H1 (cell line): ENCODE measurements at regions not wholly inside any gene's neighbourhood (a gene's known extent, or its start where the extent isn't known, plus 50 kb on each side); places are given as distances from the start of the nearest gene placed in this dataset.

ENCODE experiments used
- CTCF ChIA-PET: fragments of 300-600 bp; sonication (Branson Sonifier 250); formaldehyde crosslinking; loops from one replicate; lab custom pipeline; 2021; ENCODE audit not compliant: partially characterized antibody; lab: Charles Lee
- POLR2A ChIA-PET: fragments of 300-600 bp; sonication (Branson Sonifier 250); formaldehyde crosslinking; loops from one replicate; lab custom pipeline; 2021; ENCODE audit warnings: inconsistent platforms; ENCODE audit not compliant: partially characterized antibody; lab: Charles Lee
- DNase-seq, 2 experiments: peaks; one replicate each; pipeline versions ENCODE4 v3.0.0 to v3.0.0-alpha.2; 2010 to 2022; ENCODE audit warnings: low spot score in 2 of 2, low read depth in 1 of 2, mixed read lengths in 1 of 2
- FAIRE-seq: peaks from 2 replicates; lab custom pipeline; 2011; peaks lifted over from hg19 to GRCh38; lab: Jason Lieb, UNC
- H2AFZ ChIP-seq: 2 replicates; pipeline ENCODE4 v1.8.1; 2012; ENCODE audit warnings: low read length, inconsistent platforms
- H2AK5ac ChIP-seq: 2 replicates; pipeline ENCODE4 v1.6.1; 2013; ENCODE audit warnings: low read depth, low read length
- H2BK120ac ChIP-seq: replicated peaks from 2 replicates; pipeline ENCODE3; 2013; ENCODE audit warnings: low read depth, low read length, inconsistent platforms
- H2BK12ac ChIP-seq: 2 replicates; pipeline ENCODE4 v1.6.1; 2013; ENCODE audit warnings: low read depth, low read length
- H2BK15ac ChIP-seq: 2 replicates; pipeline ENCODE4 v1.6.1; 2013; ENCODE audit warnings: low read length
- H2BK20ac ChIP-seq: 2 replicates; pipeline ENCODE4 v1.6.1; 2013; ENCODE audit warnings: low read length
- H2BK5ac ChIP-seq: 2 replicates; pipeline ENCODE4 v1.6.1; 2013; ENCODE audit warnings: low read depth, low read length
- H3K14ac ChIP-seq: 2 replicates; pipeline ENCODE4 v1.6.1; 2013; ENCODE audit warnings: inconsistent platforms; ENCODE audit not compliant: insufficient read length
- H3K18ac ChIP-seq: 2 replicates; pipeline ENCODE4 v1.6.1; 2013; ENCODE audit warnings: low read length; ENCODE audit errors: extremely low read depth
- H3K23ac ChIP-seq: 2 replicates; pipeline ENCODE4 v1.6.1; 2013; ENCODE audit warnings: inconsistent platforms; ENCODE audit not compliant: insufficient read length
- H3K23me2 ChIP-seq: 2 replicates; pipeline ENCODE4 v1.6.1; 2013; ENCODE audit warnings: low read depth, low read length
- H3K27ac ChIP-seq: 2 replicates; pipeline ENCODE4 v1.6.1; 2011; ENCODE audit warnings: low read depth, low read length, inconsistent platforms
- H3K27me3 ChIP-seq, 4 experiments: replicated peaks in 1 of 4; 1 replicate in 1 of 4; 2 replicates in 3 of 4; pipeline versions ENCODE4 v1.6.1 to v1.8.1; 2011 to 2013; ENCODE audit warnings: low read length in 3 of 4, mild to moderate bottlenecking in 3 of 4, inconsistent platforms in 2 of 4, mixed read lengths in 2 of 4, moderate library complexity in 1 of 4; ENCODE audit not compliant: control insufficient read depth in 3 of 4, insufficient read depth in 3 of 4; ENCODE audit errors: extremely low read depth in 1 of 4
- H3K36me3 ChIP-seq, 4 experiments: 2 replicates each; pipeline versions ENCODE4 v1.6.1 to v1.8.1; 2011 to 2013; ENCODE audit warnings: mild to moderate bottlenecking in 4 of 4, low read length in 3 of 4, moderate library complexity in 2 of 4, control low read depth in 1 of 4, inconsistent platforms in 1 of 4; ENCODE audit not compliant: insufficient read depth in 4 of 4, control insufficient read depth in 2 of 4
- H3K4ac ChIP-seq: replicated peaks from 2 replicates; pipeline ENCODE3; 2013; ENCODE audit warnings: low read length, low read depth, mixed read lengths, inconsistent platforms; ENCODE audit not compliant: insufficient read length
- H3K4me1 ChIP-seq, 4 experiments: replicated peaks in 1 of 4; 1 replicate in 1 of 4; 2 replicates in 3 of 4; pipeline versions ENCODE4 v1.6.1 to v1.8.1; 2011 to 2013; ENCODE audit warnings: low read length in 3 of 4, inconsistent platforms in 2 of 4, mixed read lengths in 1 of 4; ENCODE audit not compliant: insufficient read depth in 4 of 4, control insufficient read depth in 3 of 4
- H3K4me2 ChIP-seq, 2 experiments: 2 replicates each; pipeline versions ENCODE4 v1.6.1 to v1.8.1; 2011 to 2013; ENCODE audit warnings: low read depth in 2 of 2, low read length in 2 of 2, control low read depth in 1 of 2, inconsistent platforms in 1 of 2, mild to moderate bottlenecking in 1 of 2; ENCODE audit not compliant: insufficient read depth in 1 of 2
- H3K4me3 ChIP-seq, 4 experiments: fragments of 200-600, 300-600 bp in 1 of 4; sonication (generic), shearing (Covaris generic), sonication (Bioruptor Twin) in 1 of 4; 2 replicates each; pipeline versions ENCODE4 v1.5.1 to v1.8.1; 2011 to 2016; ENCODE audit warnings: low read length in 4 of 4, low read depth in 3 of 4, control low read depth in 2 of 4, inconsistent platforms in 2 of 4, mild to moderate bottlenecking in 2 of 4, mixed read lengths in 1 of 4, moderate library complexity in 1 of 4; ENCODE audit not compliant: insufficient read depth in 2 of 4; ENCODE audit errors: extremely low read depth in 1 of 4
- H3K56ac ChIP-seq: replicated peaks from 2 replicates; pipeline ENCODE3; 2013; ENCODE audit warnings: low read depth, mild to moderate bottlenecking, mixed read lengths, low read length, inconsistent platforms; ENCODE audit not compliant: insufficient read length
- H3K79me1 ChIP-seq: 2 replicates; pipeline ENCODE4 v1.6.1; 2013; ENCODE audit warnings: low read depth, low read length, control low read depth
- H3K79me2 ChIP-seq, 2 experiments: 2 replicates each; pipeline versions ENCODE4 v1.6.1 to v1.8.1; 2012 to 2013; ENCODE audit warnings: low read length in 2 of 2, mild to moderate bottlenecking in 2 of 2, inconsistent platforms in 1 of 2; ENCODE audit not compliant: insufficient read depth in 2 of 2, control insufficient read depth in 1 of 2
- H3K9ac ChIP-seq, 4 experiments: replicated peaks in 1 of 4; 1 replicate in 1 of 4; 2 replicates in 3 of 4; pipeline versions ENCODE4 v1.6.1 to v1.8.1; 2011 to 2013; ENCODE audit warnings: low read depth in 3 of 4, low read length in 3 of 4, control low read depth in 2 of 4, mild to moderate bottlenecking in 2 of 4, moderate library complexity in 2 of 4, inconsistent platforms in 1 of 4; ENCODE audit errors: extremely low read depth in 1 of 4
- H3K9me3 ChIP-seq, 2 experiments: 2 replicates each; pipeline versions ENCODE4 v1.6.1 to v1.8.1; 2012 to 2013; ENCODE audit warnings: mild to moderate bottlenecking in 2 of 2, moderate library complexity in 2 of 2, control low read depth in 1 of 2, inconsistent platforms in 1 of 2, low read depth in 1 of 2, low read length in 1 of 2, mixed read lengths in 1 of 2; ENCODE audit not compliant: insufficient read depth in 2 of 2
- H4K20me1 ChIP-seq, 2 experiments: replicated peaks in 1 of 2; 2 replicates each; pipeline versions ENCODE3 to v1.8.1; 2011 to 2013; ENCODE audit warnings: inconsistent platforms in 2 of 2, low read length in 2 of 2, mild to moderate bottlenecking in 1 of 2; ENCODE audit not compliant: insufficient read depth in 2 of 2, control insufficient read depth in 1 of 2
- H4K5ac ChIP-seq: 2 replicates; pipeline ENCODE4 v1.6.1; 2013; ENCODE audit warnings: low read length, low read depth, mixed read lengths, inconsistent platforms; ENCODE audit not compliant: insufficient read length
- H4K8ac ChIP-seq: 2 replicates; pipeline ENCODE4 v1.8.0; 2013; ENCODE audit warnings: mild to moderate bottlenecking, moderate library complexity, low read length, inconsistent platforms; ENCODE audit not compliant: insufficient read depth; ENCODE audit errors: extremely low read depth
- H4K91ac ChIP-seq: replicated peaks from 2 replicates; pipeline ENCODE3; 2013; ENCODE audit warnings: low read length, mixed read lengths, inconsistent platforms; ENCODE audit not compliant: insufficient read length
- GABPA ChIP-seq: IDR thresholded peaks from 2 replicates; pipeline ENCODE4 v1.6.1; 2011; ENCODE audit warnings: mild to moderate bottlenecking, low read length, moderate library complexity, borderline replicate concordance; ENCODE audit not compliant: insufficient read depth
- POU5F1 ChIP-seq: IDR thresholded peaks from 2 replicates; pipeline ENCODE4 v1.6.1; 2011; ENCODE audit warnings: low read depth, mild to moderate bottlenecking, low read length, moderate library complexity
- SIRT6 ChIP-seq: IDR thresholded peaks from one replicate; pipeline ENCODE4 v1.7.1; 2012; ENCODE audit warnings: low read length, inconsistent platforms
- SIX5 ChIP-seq: IDR thresholded peaks from 2 replicates; pipeline ENCODE4 v1.6.1; 2011; ENCODE audit warnings: mild to moderate bottlenecking, low read depth, low read length
- SP1 ChIP-seq: IDR thresholded peaks from 2 replicates; pipeline ENCODE4 v1.6.1; 2011; ENCODE audit warnings: low read depth, low read length
- TEAD4 ChIP-seq: IDR thresholded peaks from 2 replicates; pipeline ENCODE4 v1.6.1; 2012; ENCODE audit warnings: low read depth, low read length, inconsistent platforms, mixed read lengths
- WGBS, 2 experiments: shearing (Covaris generic) in 1 of 2; methylation state at CpG; one replicate each; pipeline versions ENCODE4 v1.1.6 to v1.1.7; 2013 to 2015; ENCODE audit warnings: low lambda C conversion rate in 2 of 2, mixed read lengths in 2 of 2, inconsistent platforms in 1 of 2, low coverage in 1 of 2, missing lambda C conversion rate in 1 of 2; ENCODE audit not compliant: insufficient replicate concordance in 2 of 2, insufficient coverage in 1 of 2, insufficient read length in 1 of 2; ENCODE audit errors: extremely low coverage in 1 of 2, missing lambda C conversion rate in 1 of 2; 5-methylcytosine and 5-hydroxymethylcytosine counted together

GRCh38 chr7:114363292-114363691, 51.3 kb upstream of the FOXP2 start:
- H3K79me2 ChIP-seq, result no peaks in the 10 kb centered on the region
- no peak overlapping the region for H2BK20ac ChIP-seq
- DNase-seq, result no peak
- no peak overlapping the region for H3K23ac ChIP-seq
- no peak for FAIRE-seq
- no peak overlapping the region for H3K4me2 ChIP-seq
- TF ChIP-seq SP1 (no peak), POU5F1 (no peak), GABPA (no peak), SIX5 (no peak), TEAD4 (no peak), SIRT6 (no peak)
- ChIA-PET POLR2A (no interaction called here), CTCF (no interaction called here)
- no peak overlapping the region for H3K9ac ChIP-seq
- no peak overlapping the region for H2BK12ac ChIP-seq
- H2BK120ac ChIP-seq, result no peak overlapping the region
- no peak overlapping the region for H2BK15ac ChIP-seq
- no peaks in the 10 kb centered on the region for H3K23me2 ChIP-seq
- H3K27ac ChIP-seq, result no peak overlapping the region
- no peak overlapping the region for H4K91ac ChIP-seq
- no peak overlapping the region for H4K5ac ChIP-seq
- WGBS, 2 experiments, result 93% methylated on average over 1 of the region's 1 CpG; no CpG with 5 or more reads in 1 of the 2 experiments
- H2AFZ ChIP-seq, result no peak overlapping the region
- peaks cover 0 to 5% (median 1%) of the 10 kb centered on the region in 4 experiments; a peak in 4 of 7 replicates for H3K4me1 ChIP-seq
- no peak overlapping the region for H3K4ac ChIP-seq
- H3K18ac ChIP-seq, result no peak overlapping the region
- H2AK5ac ChIP-seq, result no peak overlapping the region
- H4K20me1 ChIP-seq, result no peaks in the 10 kb centered on the region
- H3K4me3 ChIP-seq, result no peak overlapping the region
- no peak overlapping the region for H3K14ac ChIP-seq
- H4K8ac ChIP-seq, result no peak overlapping the region
- H3K27me3 ChIP-seq, result no peaks in the 10 kb centered on the region
- H2BK5ac ChIP-seq, result no peak overlapping the region
- no peak overlapping the region for H3K56ac ChIP-seq
- no peaks in the 10 kb centered on the region for H3K79me1 ChIP-seq
- H3K36me3 ChIP-seq, result no peaks in the 10 kb centered on the region
- 0 out of 4 replicates have a peak, but pooled peaks cover 0 to 3% of the 10 kb centered on the region in 2 experiments for H3K9me3 ChIP-seq
